KMS-11 (cell line): ENCODE measurements at regions not wholly inside any gene's neighbourhood (a gene's known extent, or its start where the extent isn't known, plus 50 kb on each side); places are given as distances from the start of the nearest gene placed in this dataset.

Experiments
- H2AFZ ChIP-seq: fragments of 200-600 bp; sonication (generic); 2 replicates; pipeline ENCODE4 v1.6.1; 2016; ENCODE audit warnings: antibody characterized with exemption, mixed run types, low read depth
- H3K27ac ChIP-seq: fragments of 200-600 bp; sonication (generic); 2 replicates; pipeline ENCODE4 v1.6.1; 2016; ENCODE audit warnings: mild to moderate bottlenecking, mixed run types
- H3K27me3 ChIP-seq: fragments of 200-600 bp; sonication (generic); 2 replicates; pipeline ENCODE4 v1.6.1; 2017; ENCODE audit warnings: mild to moderate bottlenecking, low read depth, mixed run types, moderate library complexity; ENCODE audit not compliant: insufficient read depth
- H3K36me3 ChIP-seq: fragments of 200-600 bp; sonication (generic); 2 replicates; pipeline ENCODE4 v1.6.1; 2017; ENCODE audit warnings: mild to moderate bottlenecking, mixed run types; ENCODE audit not compliant: insufficient read depth
- H3K4me1 ChIP-seq: fragments of 200-600 bp; sonication (generic); 2 replicates; pipeline ENCODE4 v1.6.1; 2016; ENCODE audit warnings: mild to moderate bottlenecking, low read depth, mixed run types; ENCODE audit not compliant: poor library complexity, severe bottlenecking
- H3K4me2 ChIP-seq: fragments of 200-600 bp; sonication (generic); 2 replicates; pipeline ENCODE4 v1.7.0; 2016; ENCODE audit warnings: mild to moderate bottlenecking, mixed run types
- H3K4me3 ChIP-seq: fragments of 200-600 bp; sonication (generic); IDR thresholded peaks from 2 replicates; pipeline ENCODE4 v1.6.1; 2017; ENCODE audit warnings: low read depth, low read length, mixed read lengths; ENCODE audit not compliant: insufficient read depth
- H3K79me2 ChIP-seq: fragments of 200-600 bp; sonication (generic); 2 replicates; pipeline ENCODE4 v1.6.1; 2016; ENCODE audit warnings: low read depth, mixed run types; ENCODE audit not compliant: insufficient read depth
- H3K9ac ChIP-seq: fragments of 200-600 bp; sonication (generic); 2 replicates; pipeline ENCODE4 v1.6.1; 2016; ENCODE audit warnings: mild to moderate bottlenecking, mixed run types
- H4K20me1 ChIP-seq: fragments of 200-600 bp; sonication (generic); 2 replicates; pipeline ENCODE4 v1.6.1; 2016; ENCODE audit warnings: mild to moderate bottlenecking, mixed run types; ENCODE audit not compliant: insufficient read depth
- TF ChIP-seq, protein P1 (sequence below): fragments of 200-600 bp; sonication (generic); conservative IDR thresholded peaks from 2 replicates; pipeline ENCODE4 v1.6.1; 2017; ENCODE audit warnings: low read depth, mild to moderate bottlenecking, antibody characterized with exemption, low read length, moderate library complexity, mixed read lengths

DNA sequence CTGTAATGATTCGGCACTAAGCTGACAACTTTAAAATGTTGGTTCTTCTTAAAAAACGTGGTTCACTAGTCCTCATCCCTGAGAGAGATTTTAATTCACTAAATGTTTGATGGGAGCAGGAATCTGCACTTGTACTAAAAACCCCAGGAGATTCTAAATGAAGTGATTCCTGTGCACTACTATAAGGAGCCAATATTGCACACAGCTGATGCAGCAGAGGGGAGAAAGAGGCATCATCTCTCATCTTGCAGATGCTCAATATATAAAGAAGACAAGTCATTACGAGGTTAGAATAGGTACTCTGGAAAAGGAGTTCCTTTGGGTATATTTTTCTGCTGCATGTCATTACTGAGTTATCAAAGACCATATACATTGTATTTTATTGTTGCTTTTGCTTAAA lies 207.6 kb upstream of the RASGEF1B start:
- H3K27ac ChIP-seq: no peak overlapping the region
- no peaks in the 10 kb centered on the region for H3K79me2 ChIP-seq
- no peaks in the 10 kb centered on the region for H3K27me3 ChIP-seq
- no peak overlapping the region for H3K9ac ChIP-seq
- H3K4me3 ChIP-seq: no peak overlapping the region
- H3K4me2 ChIP-seq: no peak overlapping the region
- TF ChIP-seq, protein P1, sequence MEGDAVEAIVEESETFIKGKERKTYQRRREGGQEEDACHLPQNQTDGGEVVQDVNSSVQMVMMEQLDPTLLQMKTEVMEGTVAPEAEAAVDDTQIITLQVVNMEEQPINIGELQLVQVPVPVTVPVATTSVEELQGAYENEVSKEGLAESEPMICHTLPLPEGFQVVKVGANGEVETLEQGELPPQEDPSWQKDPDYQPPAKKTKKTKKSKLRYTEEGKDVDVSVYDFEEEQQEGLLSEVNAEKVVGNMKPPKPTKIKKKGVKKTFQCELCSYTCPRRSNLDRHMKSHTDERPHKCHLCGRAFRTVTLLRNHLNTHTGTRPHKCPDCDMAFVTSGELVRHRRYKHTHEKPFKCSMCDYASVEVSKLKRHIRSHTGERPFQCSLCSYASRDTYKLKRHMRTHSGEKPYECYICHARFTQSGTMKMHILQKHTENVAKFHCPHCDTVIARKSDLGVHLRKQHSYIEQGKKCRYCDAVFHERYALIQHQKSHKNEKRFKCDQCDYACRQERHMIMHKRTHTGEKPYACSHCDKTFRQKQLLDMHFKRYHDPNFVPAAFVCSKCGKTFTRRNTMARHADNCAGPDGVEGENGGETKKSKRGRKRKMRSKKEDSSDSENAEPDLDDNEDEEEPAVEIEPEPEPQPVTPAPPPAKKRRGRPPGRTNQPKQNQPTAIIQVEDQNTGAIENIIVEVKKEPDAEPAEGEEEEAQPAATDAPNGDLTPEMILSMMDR: no peak
- H3K4me1 ChIP-seq: peaks cover 3% of the 10 kb centered on the region
- H4K20me1 ChIP-seq: no peaks in the 10 kb centered on the region
- H3K36me3 ChIP-seq: no peaks in the 10 kb centered on the region
- H2AFZ ChIP-seq: no peak overlapping the region

- H4K20me1 ChIP-seq: no peaks in the 10 kb centered on the region
These were observed 207.1 kb upstream of the RASGEF1B start for GRCh38 chr4:81678801-81679200.

DNA sequence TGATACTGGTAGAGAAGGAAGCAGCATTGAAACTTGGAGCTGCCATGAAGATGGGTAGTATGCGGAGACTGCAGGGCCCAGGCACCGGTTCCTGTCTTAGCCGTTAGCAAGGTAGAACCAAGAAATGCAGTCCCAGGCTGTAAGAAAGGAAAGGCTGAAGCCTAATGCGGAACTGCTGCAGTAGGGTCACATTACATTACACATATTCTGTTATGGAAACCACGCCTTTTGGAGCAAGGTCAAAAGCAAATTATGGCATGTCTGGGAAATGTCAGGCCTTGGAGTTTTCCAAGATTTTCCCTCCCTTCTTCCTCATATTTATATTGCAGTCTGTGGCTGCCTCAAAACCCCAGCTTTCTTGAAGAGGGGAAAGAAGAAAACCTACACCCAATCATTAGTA lies 204.8 kb upstream of the RASGEF1B start:
- Histone ChIP-seq H4K20me1 (no peaks in the 10 kb centered on the region), H3K79me2 (no peaks in the 10 kb centered on the region), H3K4me2 (no peak overlapping the region), H3K27ac (no peak overlapping the region), H2AFZ (no peak overlapping the region), H3K4me3 (no peak overlapping the region), H3K4me1 (no peaks in the 10 kb centered on the region), H3K36me3 (no peaks in the 10 kb centered on the region), H3K27me3 (no peaks in the 10 kb centered on the region), H3K9ac (no peak overlapping the region)
- TF ChIP-seq, protein P1: no peak

More at GRCh38 chr4:81678801-81679200, 207.1 kb upstream of the RASGEF1B start:
- Histone ChIP-seq H3K36me3 (no peaks in the 10 kb centered on the region), H3K4me3 (no peak overlapping the region), H3K27ac (no peak overlapping the region), H3K4me1 (no peaks in the 10 kb centered on the region), H2AFZ (no peak overlapping the region), H3K4me2 (no peak overlapping the region), H3K9ac (no peak overlapping the region), H3K79me2 (no peaks in the 10 kb centered on the region), H3K27me3 (no peaks in the 10 kb centered on the region)
- TF ChIP-seq, protein P1: no peak

GRCh38 chr4:81675791-81676393 lies 204.2 kb upstream of the RASGEF1B start:
- Histone ChIP-seq H3K4me2 (no peak overlapping the region), H3K4me3 (no peak overlapping the region), H3K36me3 (no peaks in the 10 kb centered on the region), H2AFZ (no peak overlapping the region), H3K9ac (no peak overlapping the region), H3K4me1 (no peaks in the 10 kb centered on the region), H3K79me2 (no peaks in the 10 kb centered on the region), H3K27ac (no peak overlapping the region), H3K27me3 (no peaks in the 10 kb centered on the region), H4K20me1 (no peaks in the 10 kb centered on the region)
- TF ChIP-seq, protein P1: no peak
